ENCODE measurements at regions not wholly inside any gene's neighbourhood (a gene's known extent, or its start where the extent isn't known, plus 50 kb on each side); places are given as distances from the start of the nearest gene placed in this dataset.
"Not testable (repeated sequence)": the region's sequence is repeated elsewhere in the genome, so short reads cannot be mapped to it uniquely, and the experiment has no call there.

GRCh38 chr4:117014236-117014635 lies 71.1 kb downstream of the TRAM1L1 start:
- DNase-seq: no peak

- DNase-seq: no peak
Measured at GRCh38 chr4:117010671-117011070, 74.7 kb downstream of the TRAM1L1 start.

- DNase-seq: no peak
Measured at GRCh38 chr4:117001077-117001476, 84.3 kb downstream of the TRAM1L1 start.

GRCh38 chr4:116982656-116983055 lies 102.7 kb downstream of the TRAM1L1 start:
- DNase-seq: no peak

GRCh38 chr4:116980436-116980835 lies 104.9 kb downstream of the TRAM1L1 start:
- not testable (repeated sequence) for DNase-seq

GRCh38 chr4:116959045-116959444 lies 126.3 kb downstream of the TRAM1L1 start:
- no peak for DNase-seq

GRCh38 chr4:116953947-116954346 lies 131.4 kb downstream of the TRAM1L1 start:
- DNase-seq: no peak

GRCh38 chr4:116952530-116953136 lies 132.7 kb downstream of the TRAM1L1 start:
- no peak for DNase-seq

GRCh38 chr4:116949856-116950255 lies 135.5 kb downstream of the TRAM1L1 start:
- DNase-seq: no peak

GRCh38 chr4:116942315-116942714 lies 143.1 kb downstream of the TRAM1L1 start:
- DNase-seq: no peak

GRCh38 chr4:116930329-116930728 lies 155.0 kb downstream of the TRAM1L1 start:
- no peak for DNase-seq

- no peak for DNase-seq
Measured at GRCh38 chr4:116926631-116927295, 158.6 kb downstream of the TRAM1L1 start.

GRCh38 chr4:116925900-116926457 lies 159.4 kb downstream of the TRAM1L1 start:
- no peak for DNase-seq

GRCh38 chr4:116923389-116923788 lies 162.0 kb downstream of the TRAM1L1 start:
- DNase-seq: no peak

- no peak for DNase-seq
Measured at GRCh38 chr4:116913451-116913850, 171.9 kb downstream of the TRAM1L1 start.

GRCh38 chr4:116906758-116907157 lies 178.6 kb downstream of the TRAM1L1 start:
- DNase-seq: no peak

GRCh38 chr4:116899561-116899960 lies 185.8 kb downstream of the TRAM1L1 start:
- DNase-seq: no peak

- DNase-seq: no peak
Measured at GRCh38 chr4:116885579-116885978, 199.8 kb downstream of the TRAM1L1 start.

- no peak for DNase-seq
Measured at GRCh38 chr4:116882503-116882902, 202.9 kb downstream of the TRAM1L1 start.

GRCh38 chr4:116881077-116881476 lies 204.3 kb downstream of the TRAM1L1 start:
- no peak for DNase-seq

GRCh38 chr4:116880625-116881024 lies 204.8 kb downstream of the TRAM1L1 start:
- no peak for DNase-seq

- DNase-seq: no peak
Measured at GRCh38 chr4:116878280-116878679, 207.1 kb downstream of the TRAM1L1 start.

GRCh38 chr4:116877069-116877468 lies 208.3 kb downstream of the TRAM1L1 start:
- DNase-seq: no peak

GRCh38 chr4:116872941-116873340 lies 212.4 kb downstream of the TRAM1L1 start:
- no peak for DNase-seq

- no peak for DNase-seq
Measured at GRCh38 chr4:116872308-116872707, 213.1 kb downstream of the TRAM1L1 start.

All from NK-92 treated with Interleukin-12 subunit alpha and Interleukin-12 subunit beta, amount 100 ng/mL, for 24 hours (cell line).